ENCODE measurements at regions not wholly inside any gene's neighbourhood (a gene's known extent, or its start where the extent isn't known, plus 50 kb on each side); places are given as distances from the start of the nearest gene placed in this dataset.

GRCh38 chr1:157438613-157439012 lies 113.7 kb downstream of the FCRL5 start:
- no peak for TF ChIP-seq CTCF (conservative IDR thresholded peaks at IDR 0.05; ENCODE audit: low read depth, low read length)
- TF ChIP-seq EZH2 (IDR thresholded peaks at IDR 0.05; ENCODE audit: borderline replicate concordance, low read depth, low read length, poor library complexity, severe bottlenecking), result no peak
